ENCODE measurements at regions not wholly inside any gene's neighbourhood (a gene's known extent, or its start where the extent isn't known, plus 50 kb on each side); places are given as distances from the start of the nearest gene placed in this dataset.

DNA sequence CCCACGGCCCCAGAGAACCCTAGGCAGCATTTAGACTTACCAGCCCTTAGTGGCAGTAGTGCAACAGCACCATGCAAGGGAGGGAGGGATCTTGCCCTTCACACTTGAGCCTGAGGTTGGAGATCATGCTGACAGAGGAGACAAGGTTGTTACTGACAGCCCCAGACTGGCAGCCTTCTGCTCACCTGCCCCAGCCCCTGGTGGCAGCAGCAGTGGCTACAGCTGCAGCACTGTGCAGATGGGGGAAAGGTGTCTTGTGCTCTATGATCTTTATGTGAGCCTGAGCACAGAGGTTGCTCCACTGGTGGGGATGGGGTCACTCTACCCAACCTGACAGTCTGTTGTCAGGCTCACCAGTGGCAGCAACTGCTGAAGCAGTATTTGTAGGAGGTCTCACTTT is 501.2 kb upstream of the LRRTM4 start:
- TF ChIP-seq POLR2A (IDR thresholded peaks at IDR 0.05), result no peak
- TF ChIP-seq, protein P1, sequence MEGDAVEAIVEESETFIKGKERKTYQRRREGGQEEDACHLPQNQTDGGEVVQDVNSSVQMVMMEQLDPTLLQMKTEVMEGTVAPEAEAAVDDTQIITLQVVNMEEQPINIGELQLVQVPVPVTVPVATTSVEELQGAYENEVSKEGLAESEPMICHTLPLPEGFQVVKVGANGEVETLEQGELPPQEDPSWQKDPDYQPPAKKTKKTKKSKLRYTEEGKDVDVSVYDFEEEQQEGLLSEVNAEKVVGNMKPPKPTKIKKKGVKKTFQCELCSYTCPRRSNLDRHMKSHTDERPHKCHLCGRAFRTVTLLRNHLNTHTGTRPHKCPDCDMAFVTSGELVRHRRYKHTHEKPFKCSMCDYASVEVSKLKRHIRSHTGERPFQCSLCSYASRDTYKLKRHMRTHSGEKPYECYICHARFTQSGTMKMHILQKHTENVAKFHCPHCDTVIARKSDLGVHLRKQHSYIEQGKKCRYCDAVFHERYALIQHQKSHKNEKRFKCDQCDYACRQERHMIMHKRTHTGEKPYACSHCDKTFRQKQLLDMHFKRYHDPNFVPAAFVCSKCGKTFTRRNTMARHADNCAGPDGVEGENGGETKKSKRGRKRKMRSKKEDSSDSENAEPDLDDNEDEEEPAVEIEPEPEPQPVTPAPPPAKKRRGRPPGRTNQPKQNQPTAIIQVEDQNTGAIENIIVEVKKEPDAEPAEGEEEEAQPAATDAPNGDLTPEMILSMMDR (IDR thresholded peaks at IDR 0.05), result no peak

All from testis (tissue), 2 donors.